Thoracic aorta (tissue), 2 donors: ENCODE measurements at regions not wholly inside any gene's neighbourhood (a gene's known extent, or its start where the extent isn't known, plus 50 kb on each side); places are given as distances from the start of the nearest gene placed in this dataset.

Experiments used
- ATAC-seq: fragments of 150-250 bp; one replicate; pipeline ENCODE4 v1.8.0; 2017; ENCODE audit warnings: low read depth; ENCODE audit not compliant: insufficient number of reproducible peaks, low FRiP score
- DNase-seq: peaks from one replicate; pipeline ENCODE4 v3.0.0-alpha.2; 2020; ENCODE audit warnings: low spot score
- H3K27ac ChIP-seq, 2 donors: fragments of 200-600 bp; sonication (generic); 1 replicate in 1 of 2; 2 replicates in 1 of 2; pipeline ENCODE4 v1.5.1; 2016; ENCODE audit warnings: mild to moderate bottlenecking in 2 of 2, moderate library complexity in 2 of 2
- H3K27me3 ChIP-seq: fragments of 200-600 bp; sonication (generic); replicated peaks from 2 replicates; pipeline ENCODE4 v1.6.0; 2016; ENCODE audit warnings: mild to moderate bottlenecking; ENCODE audit not compliant: insufficient read depth
- H3K36me3 ChIP-seq: fragments of 200-600 bp; sonication (generic); one replicate; pipeline ENCODE4 v1.5.1; 2016
- H3K4me1 ChIP-seq, 2 donors: fragments of 200-600 bp; sonication (generic); 1 replicate in 1 of 2; 2 replicates in 1 of 2; pipeline versions ENCODE4 v1.5.1 to v1.6.0; 2016; ENCODE audit warnings: low read depth in 2 of 2, mild to moderate bottlenecking in 1 of 2; ENCODE audit not compliant: control insufficient read depth in 1 of 2
- H3K4me3 ChIP-seq: fragments of 200-600 bp; sonication (generic); 2 replicates; pipeline ENCODE4 v1.5.1; 2016; ENCODE audit warnings: mild to moderate bottlenecking
- H3K9me3 ChIP-seq: fragments of 200-600 bp; sonication (generic); 2 replicates; pipeline ENCODE4 v1.5.1; 2016
- CTCF ChIP-seq: fragments of 200-600 bp; sonication (generic); IDR thresholded peaks from one replicate; pipeline ENCODE4 v1.5.1; 2019; ENCODE audit warnings: antibody characterized with exemption

- TF ChIP-seq CTCF, result no peak
- Histone ChIP-seq H3K4me3 (no peak overlapping the region), H3K4me1 (peaks cover 4 to 56% of the 10 kb centered on the region in 2 donors), H3K27me3 (no peaks in the 10 kb centered on the region), H3K27ac (no peak overlapping the region), H3K36me3 (no peaks in the 10 kb centered on the region), H3K9me3 (no peaks in the 10 kb centered on the region)
- DNase-seq (no peak), ATAC-seq (no peak)
These were observed 79.4 kb downstream of the PALM2AKAP2 start for GRCh38 chr9:109859447-109859846.

- H3K4me3 ChIP-seq, result no peak overlapping the region
- DNase-seq, result no peak
- no peak for ATAC-seq
- no peaks in the 10 kb centered on the region for H3K9me3 ChIP-seq
- no peaks in the 10 kb centered on the region for H3K36me3 ChIP-seq
- H3K27me3 ChIP-seq, result no peaks in the 10 kb centered on the region
- peaks cover 4 to 56% of the 10 kb centered on the region in 2 donors for H3K4me1 ChIP-seq
- H3K27ac ChIP-seq, result no peak overlapping the region
- TF ChIP-seq CTCF, result no peak
These were observed 80.5 kb downstream of the PALM2AKAP2 start for GRCh38 chr9:109860521-109860920.

GRCh38 chr9:109861499-109861898 is 81.5 kb downstream of the PALM2AKAP2 start:
- TF ChIP-seq CTCF, result no peak
- Histone ChIP-seq H3K27ac (no peak overlapping the region), H3K4me3 (no peak overlapping the region), H3K4me1 (peaks cover 4 to 47% of the 10 kb centered on the region in 2 donors), H3K9me3 (no peaks in the 10 kb centered on the region), H3K27me3 (no peaks in the 10 kb centered on the region), H3K36me3 (no peaks in the 10 kb centered on the region)
- ATAC-seq, result no peak
- no peak for DNase-seq

GRCh38 chr9:109861918-109862317 is 81.9 kb downstream of the PALM2AKAP2 start:
- Histone ChIP-seq H3K27ac (no peak overlapping the region), H3K9me3 (no peaks in the 10 kb centered on the region), H3K4me1 (peaks cover 1 to 48% of the 10 kb centered on the region in 2 donors), H3K27me3 (no peaks in the 10 kb centered on the region), H3K4me3 (no peak overlapping the region), H3K36me3 (no peaks in the 10 kb centered on the region)
- ATAC-seq (no peak), DNase-seq (no peak)
- TF ChIP-seq CTCF, result no peak

GRCh38 chr9:109862452-109862851 is 82.5 kb downstream of the PALM2AKAP2 start:
- Histone ChIP-seq H3K4me1 (peaks cover 0 to 48% of the 10 kb centered on the region in 2 donors), H3K9me3 (no peaks in the 10 kb centered on the region), H3K36me3 (no peaks in the 10 kb centered on the region), H3K27me3 (no peaks in the 10 kb centered on the region), H3K4me3 (no peak overlapping the region), H3K27ac (no peak overlapping the region)
- ATAC-seq (no peak), DNase-seq (no peak)
- no peak for TF ChIP-seq CTCF
